ENCODE measurements at regions not wholly inside any gene's neighbourhood (a gene's known extent, or its start where the extent isn't known, plus 50 kb on each side); places are given as distances from the start of the nearest gene placed in this dataset.

GRCh38 chr6:165847407-165848085 is 184.5 kb upstream of the PDE10A start:
- Histone ChIP-seq H2AFZ (ENCODE audit: low read length) (no peak overlapping the region), H3K36me3 (ENCODE audit: insufficient read depth, low read length) (no peaks in the 10 kb centered on the region), H3K9me2 (replicated peaks; ENCODE audit: low read depth, low read length) (no peaks in the 10 kb centered on the region), H3K79me2 (ENCODE audit: insufficient read depth, low read length) (no peaks in the 10 kb centered on the region), H3K4me3 (ENCODE audit: low read length, poor library complexity, severe bottlenecking) (no peak overlapping the region), H4K20me1 (ENCODE audit: insufficient read depth, low read length, poor library complexity, severe bottlenecking) (no peaks in the 10 kb centered on the region), H3K9ac (ENCODE audit: low read depth, low read length, poor library complexity, severe bottlenecking) (no peak overlapping the region), H3K9me3 (ENCODE audit: insufficient read depth, low read depth, low read length) (no peaks in the 10 kb centered on the region), H3K27me3 (ENCODE audit: insufficient read depth, low read length, poor library complexity, severe bottlenecking) (no peaks in the 10 kb centered on the region), H3K4me2 (ENCODE audit: low read depth, low read length, poor library complexity, severe bottlenecking) (no peak overlapping the region), H3F3A (ENCODE audit: low read depth) (no peaks in the 10 kb centered on the region), H3K4me1 (ENCODE audit: insufficient read depth, low read length, poor library complexity, severe bottlenecking) (no peaks in the 10 kb centered on the region)
- TF ChIP-seq EZH2phosphoT487 (IDR thresholded peaks at IDR 0.05; ENCODE audit: borderline replicate concordance): no peak

GRCh38 chr6:165846123-165846966 is 183.3 kb upstream of the PDE10A start:
- no peak overlapping the region for H2AFZ ChIP-seq (ENCODE audit: low read length)
- no peaks in the 10 kb centered on the region for H3K4me1 ChIP-seq (ENCODE audit: insufficient read depth, low read length, poor library complexity, severe bottlenecking)
- no peak for TF ChIP-seq EZH2phosphoT487 (IDR thresholded peaks at IDR 0.05; ENCODE audit: borderline replicate concordance)
- TF ChIP-seq, protein P1, sequence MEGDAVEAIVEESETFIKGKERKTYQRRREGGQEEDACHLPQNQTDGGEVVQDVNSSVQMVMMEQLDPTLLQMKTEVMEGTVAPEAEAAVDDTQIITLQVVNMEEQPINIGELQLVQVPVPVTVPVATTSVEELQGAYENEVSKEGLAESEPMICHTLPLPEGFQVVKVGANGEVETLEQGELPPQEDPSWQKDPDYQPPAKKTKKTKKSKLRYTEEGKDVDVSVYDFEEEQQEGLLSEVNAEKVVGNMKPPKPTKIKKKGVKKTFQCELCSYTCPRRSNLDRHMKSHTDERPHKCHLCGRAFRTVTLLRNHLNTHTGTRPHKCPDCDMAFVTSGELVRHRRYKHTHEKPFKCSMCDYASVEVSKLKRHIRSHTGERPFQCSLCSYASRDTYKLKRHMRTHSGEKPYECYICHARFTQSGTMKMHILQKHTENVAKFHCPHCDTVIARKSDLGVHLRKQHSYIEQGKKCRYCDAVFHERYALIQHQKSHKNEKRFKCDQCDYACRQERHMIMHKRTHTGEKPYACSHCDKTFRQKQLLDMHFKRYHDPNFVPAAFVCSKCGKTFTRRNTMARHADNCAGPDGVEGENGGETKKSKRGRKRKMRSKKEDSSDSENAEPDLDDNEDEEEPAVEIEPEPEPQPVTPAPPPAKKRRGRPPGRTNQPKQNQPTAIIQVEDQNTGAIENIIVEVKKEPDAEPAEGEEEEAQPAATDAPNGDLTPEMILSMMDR (conservative IDR thresholded peaks at IDR 0.05; ENCODE audit: low read length): no peak
- no peaks in the 10 kb centered on the region for H3F3A ChIP-seq (ENCODE audit: low read depth)
- H3K9me2 ChIP-seq (replicated peaks; ENCODE audit: low read depth, low read length): no peaks in the 10 kb centered on the region
- no peak overlapping the region for H3K4me3 ChIP-seq (ENCODE audit: low read length, poor library complexity, severe bottlenecking)
- no peaks in the 10 kb centered on the region for H3K9me3 ChIP-seq (ENCODE audit: insufficient read depth, low read depth, low read length)
- no peaks in the 10 kb centered on the region for H3K79me2 ChIP-seq (ENCODE audit: insufficient read depth, low read length)
- H3K27me3 ChIP-seq (ENCODE audit: insufficient read depth, low read length, poor library complexity, severe bottlenecking): no peaks in the 10 kb centered on the region
- H3K4me2 ChIP-seq (ENCODE audit: low read depth, low read length, poor library complexity, severe bottlenecking): no peak overlapping the region
- no peaks in the 10 kb centered on the region for H3K36me3 ChIP-seq (ENCODE audit: insufficient read depth, low read length)
- H4K20me1 ChIP-seq (ENCODE audit: insufficient read depth, low read length, poor library complexity, severe bottlenecking): no peaks in the 10 kb centered on the region
- H3K9ac ChIP-seq (ENCODE audit: low read depth, low read length, poor library complexity, severe bottlenecking): no peak overlapping the region

- Histone ChIP-seq H3K36me3 (ENCODE audit: insufficient read depth, low read length) (no peaks in the 10 kb centered on the region), H3K9me2 (replicated peaks; ENCODE audit: low read depth, low read length) (no peaks in the 10 kb centered on the region), H3K9me3 (ENCODE audit: insufficient read depth, low read depth, low read length) (no peaks in the 10 kb centered on the region), H3K4me2 (ENCODE audit: low read depth, low read length, poor library complexity, severe bottlenecking) (no peak overlapping the region), H3K27me3 (ENCODE audit: insufficient read depth, low read length, poor library complexity, severe bottlenecking) (no peaks in the 10 kb centered on the region), H3K79me2 (ENCODE audit: insufficient read depth, low read length) (no peaks in the 10 kb centered on the region), H4K20me1 (ENCODE audit: insufficient read depth, low read length, poor library complexity, severe bottlenecking) (no peaks in the 10 kb centered on the region), H3K4me1 (ENCODE audit: insufficient read depth, low read length, poor library complexity, severe bottlenecking) (no peaks in the 10 kb centered on the region), H3F3A (ENCODE audit: low read depth) (no peaks in the 10 kb centered on the region), H2AFZ (ENCODE audit: low read length) (no peak overlapping the region), H3K9ac (ENCODE audit: low read depth, low read length, poor library complexity, severe bottlenecking) (no peak overlapping the region), H3K4me3 (ENCODE audit: low read length, poor library complexity, severe bottlenecking) (no peak overlapping the region)
- TF ChIP-seq, protein P1 (conservative IDR thresholded peaks at IDR 0.05; ENCODE audit: low read length): no peak
- no peak for TF ChIP-seq EZH2phosphoT487 (IDR thresholded peaks at IDR 0.05; ENCODE audit: borderline replicate concordance)
Observed at GRCh38 chr6:165845493-165845892, 182.5 kb upstream of the PDE10A start.
